GM18505 (cell line): ENCODE measurements at regions not wholly inside any gene's neighbourhood (a gene's known extent, or its start where the extent isn't known, plus 50 kb on each side); places are given as distances from the start of the nearest gene placed in this dataset.

Experiments
- ATAC-seq: cut with Tn5 transposase; IDR thresholded peaks from one replicate; pipeline ENCODE4 v1.9.1; 2021; ENCODE audit not compliant: unreplicated experiment
- POLR2A ChIP-seq: IDR thresholded peaks from 4 replicates; pipeline ENCODE4 v1.6.1; 2011; ENCODE audit warnings: borderline replicate concordance; ENCODE audit not compliant: insufficient read depth, insufficient read length; ENCODE audit errors: extremely low read depth

GRCh38 chr20:21016751-21017150 is 89.4 kb downstream of the LINC00237 start:
- no peak for TF ChIP-seq POLR2A
- ATAC-seq, result no peak

- ATAC-seq, result no peak
- TF ChIP-seq POLR2A, result no peak
Observed at GRCh38 chr20:21014528-21014927, 91.6 kb downstream of the LINC00237 start.

GRCh38 chr20:21008951-21009350 is 97.2 kb downstream of the LINC00237 start:
- TF ChIP-seq POLR2A, result no peak
- no peak for ATAC-seq

- no peak for ATAC-seq
- TF ChIP-seq POLR2A, result no peak
Observed at GRCh38 chr20:21006611-21007010, 99.5 kb downstream of the LINC00237 start.

GRCh38 chr20:21004386-21005076 is 101.6 kb downstream of the LINC00237 start:
- TF ChIP-seq POLR2A, result no peak
- no peak for ATAC-seq

- TF ChIP-seq POLR2A, result no peak
- no peak for ATAC-seq
Observed at GRCh38 chr20:21003902-21004301, 102.3 kb downstream of the LINC00237 start.

GRCh38 chr20:21002486-21002885 is 103.7 kb downstream of the LINC00237 start:
- TF ChIP-seq POLR2A, result no peak
- ATAC-seq, result no peak

- TF ChIP-seq POLR2A, result no peak
- ATAC-seq, result no peak
Observed at GRCh38 chr20:20993372-20993771, 112.8 kb downstream of the LINC00237 start.

GRCh38 chr20:20992686-20993360 is 113.3 kb downstream of the LINC00237 start:
- ATAC-seq, result no peak
- TF ChIP-seq POLR2A, result no peak

- TF ChIP-seq POLR2A, result no peak
- no peak for ATAC-seq
Observed at GRCh38 chr20:20992277-20992676, 113.9 kb downstream of the LINC00237 start.

- ATAC-seq, result no peak
- TF ChIP-seq POLR2A, result no peak
Observed at GRCh38 chr20:20989081-20989480, 117.1 kb downstream of the LINC00237 start.

GRCh38 chr20:20979934-20980333 is 126.2 kb downstream of the LINC00237 start:
- no peak for ATAC-seq
- TF ChIP-seq POLR2A, result no peak

GRCh38 chr20:20977786-20978185 is 128.4 kb downstream of the LINC00237 start:
- no peak for ATAC-seq
- no peak for TF ChIP-seq POLR2A

GRCh38 chr20:20972490-20972889 is 133.7 kb downstream of the LINC00237 start:
- no peak for TF ChIP-seq POLR2A
- no peak for ATAC-seq
